ENCODE measurements at regions not wholly inside any gene's neighbourhood (a gene's known extent, or its start where the extent isn't known, plus 50 kb on each side); places are given as distances from the start of the nearest gene placed in this dataset.

DNA sequence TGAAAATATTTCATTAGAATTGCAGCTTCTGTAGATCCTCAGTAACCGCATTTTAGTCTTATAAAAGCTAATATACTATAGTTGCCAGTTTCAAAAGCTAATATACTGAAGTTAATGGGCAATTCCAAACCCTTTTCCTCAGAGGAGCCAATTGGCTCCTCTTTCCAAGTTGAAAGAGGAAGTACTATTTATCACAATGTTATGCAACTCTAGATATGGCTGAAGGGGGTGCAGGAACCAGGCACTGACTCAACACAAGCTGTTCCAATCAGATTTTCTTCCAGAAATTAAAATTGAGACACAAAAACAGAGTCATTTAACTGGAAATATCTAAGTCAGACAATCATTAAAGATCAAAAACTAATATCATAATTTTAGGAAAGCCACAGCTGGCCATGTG, 258.9 kb downstream of the PCDH20 start:
- FAIRE-seq (no peak), DNase-seq (ENCODE audit: insufficient read length, low spot score) (no peak)
- TF ChIP-seq CTCF (IDR thresholded peaks at IDR 0.05; ENCODE audit: insufficient read depth, missing control alignments), result no peak

DNA sequence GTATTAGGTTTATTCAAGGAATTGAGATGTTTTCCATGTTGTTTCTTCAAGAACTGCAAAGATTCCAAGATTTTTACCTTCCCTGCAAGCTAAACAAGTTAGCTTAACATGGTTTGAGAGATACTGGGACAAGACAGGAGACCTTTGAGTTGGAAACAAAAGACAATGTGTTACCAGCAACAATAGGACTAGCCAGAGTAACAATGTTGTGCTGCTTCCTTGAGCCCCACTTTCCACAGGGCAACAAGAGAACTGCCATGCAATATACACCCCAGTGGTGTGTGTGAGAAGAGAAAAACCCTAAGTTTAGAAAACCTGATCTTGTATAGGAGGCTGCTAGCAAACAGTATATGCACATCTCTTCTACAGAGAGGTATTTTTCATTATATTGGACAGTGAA, 264.6 kb downstream of the PCDH20 start:
- TF ChIP-seq CTCF (IDR thresholded peaks at IDR 0.05; ENCODE audit: insufficient read depth, missing control alignments), result no peak
- FAIRE-seq, result no peak
- DNase-seq (ENCODE audit: insufficient read length, low spot score), result no peak

- FAIRE-seq, result no peak
- no peak for TF ChIP-seq CTCF (IDR thresholded peaks at IDR 0.05; ENCODE audit: insufficient read depth, missing control alignments)
- no peak for DNase-seq (ENCODE audit: insufficient read length, low spot score)
Measured at GRCh38 chr13:61149331-61149730, 266.3 kb downstream of the PCDH20 start.

DNA sequence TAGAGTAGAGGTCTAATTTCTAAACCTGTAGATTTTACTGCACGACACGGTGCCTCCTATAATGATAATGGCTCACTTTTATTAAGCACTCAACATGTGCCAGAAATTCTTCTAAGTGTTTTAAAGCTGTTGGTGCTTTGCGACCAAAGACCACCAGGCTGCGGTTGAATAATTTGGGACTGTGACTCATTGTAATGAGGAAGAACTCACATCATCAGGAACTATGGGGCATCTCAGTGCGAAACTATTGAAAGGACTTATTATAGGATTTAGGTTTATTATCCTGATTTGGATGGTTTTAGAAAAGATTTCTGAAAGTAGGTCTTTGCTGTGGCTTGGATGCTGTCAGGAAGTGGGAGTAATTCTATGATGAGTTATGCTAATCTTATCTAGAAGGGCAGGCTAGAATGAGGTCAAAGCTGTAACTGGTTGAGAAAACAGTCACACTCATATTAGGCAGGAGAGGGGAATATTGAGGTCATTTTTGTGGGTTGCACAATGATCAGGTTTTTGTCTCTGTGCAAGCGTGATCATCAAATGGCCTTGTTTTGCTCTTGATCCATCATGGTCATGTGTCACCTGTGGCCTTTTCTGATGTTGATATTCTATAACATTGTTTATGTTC, 266.8 kb downstream of the PCDH20 start:
- peak; percentile 74 for FAIRE-seq
- no peak for DNase-seq (ENCODE audit: insufficient read length, low spot score)
- TF ChIP-seq CTCF (IDR thresholded peaks at IDR 0.05; ENCODE audit: insufficient read depth, missing control alignments), result no peak

DNA sequence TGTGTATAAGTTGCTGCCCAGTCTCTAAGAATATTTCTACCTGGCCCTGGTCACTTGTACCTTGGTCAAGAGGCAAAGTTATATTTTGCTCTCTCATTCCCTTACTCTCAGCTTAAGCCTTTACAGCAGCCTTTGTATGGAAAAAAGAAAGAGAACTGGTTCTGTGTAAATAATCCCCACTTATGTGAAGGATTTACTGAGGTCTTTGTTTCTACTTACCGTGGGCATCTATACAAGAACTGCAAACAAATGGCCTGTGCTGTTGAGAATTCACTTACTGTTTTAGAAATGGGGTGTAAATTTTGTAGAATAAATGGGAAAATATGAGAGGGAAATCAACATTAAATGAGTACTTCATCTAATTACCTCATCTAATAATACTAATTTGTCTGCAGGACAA, 267.4 kb downstream of the PCDH20 start:
- DNase-seq (ENCODE audit: insufficient read length, low spot score) (no peak), FAIRE-seq (no peak)
- no peak for TF ChIP-seq CTCF (IDR thresholded peaks at IDR 0.05; ENCODE audit: insufficient read depth, missing control alignments)

GRCh38 chr13:61146571-61146970, 269.1 kb downstream of the PCDH20 start:
- TF ChIP-seq CTCF (IDR thresholded peaks at IDR 0.05; ENCODE audit: insufficient read depth, missing control alignments), result no peak
- FAIRE-seq, result no peak
- no peak for DNase-seq (ENCODE audit: insufficient read length, low spot score)

GRCh38 chr13:61146158-61146557, 269.5 kb downstream of the PCDH20 start:
- no peak for TF ChIP-seq CTCF (IDR thresholded peaks at IDR 0.05; ENCODE audit: insufficient read depth, missing control alignments)
- DNase-seq (ENCODE audit: insufficient read length, low spot score), result no peak
- no peak for FAIRE-seq

Measured in D721Med (cell line).